GM21825 (cell line): ENCODE measurements at regions not wholly inside any gene's neighbourhood (a gene's known extent, or its start where the extent isn't known, plus 50 kb on each side); places are given as distances from the start of the nearest gene placed in this dataset.
"Not testable (repeated sequence)": the region's sequence is repeated elsewhere in the genome, so short reads cannot be mapped to it uniquely, and the experiment has no call there.

Experiments used
- ATAC-seq: cut with Tn5 transposase; IDR thresholded peaks from one replicate; pipeline ENCODE4 v1.9.1; 2021; ENCODE audit warnings: mild to moderate bottlenecking, moderate library complexity; ENCODE audit not compliant: unreplicated experiment

- no peak for ATAC-seq
Measured at GRCh38 chr7:96826089-96826488, 116.4 kb upstream of the SEM1 start.

- no peak for ATAC-seq
Measured at GRCh38 chr7:96827701-96828100, 118.1 kb upstream of the SEM1 start.

DNA sequence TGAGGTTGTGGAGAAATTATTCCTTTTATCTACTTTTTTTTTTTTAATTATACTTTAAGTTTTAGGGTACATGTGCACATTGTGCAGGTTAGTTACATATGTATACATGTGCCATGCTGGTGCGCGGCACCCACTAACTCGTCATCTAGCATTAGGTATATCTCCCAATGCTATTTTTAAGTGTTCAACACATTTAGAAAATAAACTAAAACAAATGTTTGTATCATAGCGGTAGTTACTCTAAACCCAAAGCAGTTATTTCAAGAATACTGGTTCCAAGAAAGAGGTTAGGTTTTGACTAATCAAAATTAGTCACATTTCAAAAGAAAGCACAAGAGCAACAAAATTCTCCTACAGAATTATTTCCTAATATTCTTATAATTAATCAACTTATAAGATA, 119.5 kb upstream of the SEM1 start:
- ATAC-seq = not testable (repeated sequence)

DNA sequence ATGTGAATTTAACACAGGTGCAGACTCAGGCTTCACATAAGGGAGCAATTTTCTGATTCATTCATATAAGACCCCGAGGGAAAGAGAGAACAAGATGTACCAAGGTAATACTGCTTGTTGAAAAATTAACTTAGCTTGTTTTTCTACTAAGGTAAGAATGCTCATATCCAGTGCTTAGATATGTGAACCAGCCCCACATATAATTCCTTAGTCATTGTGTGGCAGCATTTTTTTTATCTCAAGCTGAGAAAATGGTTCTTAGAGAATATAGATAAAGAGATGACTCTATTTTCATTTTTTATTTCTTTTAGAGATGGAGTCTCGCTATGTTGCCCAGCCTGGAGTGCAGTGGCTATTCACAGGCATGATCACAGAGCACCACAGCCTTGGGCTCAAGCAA, 121.8 kb upstream of the SEM1 start:
- ATAC-seq = no peak

- ATAC-seq = no peak
Measured at GRCh38 chr7:96832092-96832662, 122.5 kb upstream of the SEM1 start.

DNA sequence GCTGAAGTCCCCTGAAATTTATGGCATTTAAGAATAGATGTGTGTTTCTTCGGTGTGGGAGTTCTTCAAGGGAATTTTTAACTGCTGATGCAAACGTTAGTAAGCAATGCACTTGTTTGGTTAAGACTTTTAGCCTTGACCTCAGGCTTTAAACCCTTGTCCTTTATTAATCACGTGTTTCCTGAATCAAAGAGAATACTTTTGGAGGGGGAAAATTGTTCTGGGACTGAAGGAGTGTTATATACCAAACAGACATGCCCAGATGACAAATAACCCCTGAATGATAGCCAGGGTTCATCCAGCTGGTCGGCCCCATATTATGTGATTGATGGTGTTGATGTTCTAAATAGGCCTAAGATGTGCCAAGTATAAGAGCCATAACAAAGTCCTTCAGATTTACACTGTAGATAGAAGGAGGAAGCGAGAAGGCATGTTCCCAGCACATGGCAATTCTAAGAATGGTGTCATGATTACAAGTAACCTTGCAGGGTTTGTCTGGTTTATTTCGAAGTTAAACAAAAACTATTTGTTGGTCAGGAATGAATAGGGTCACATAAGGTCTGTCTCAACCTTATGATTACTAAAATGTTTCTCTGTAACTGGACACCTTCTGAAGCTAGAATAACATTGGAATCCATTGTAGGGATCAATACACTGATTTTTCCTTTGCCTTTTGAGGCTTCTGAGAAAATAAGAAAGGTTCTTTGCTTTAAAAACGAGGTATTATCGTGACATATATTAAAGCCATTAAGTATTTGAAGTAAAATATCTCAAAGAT, 124.2 kb upstream of the SEM1 start:
- ATAC-seq = no peak

DNA sequence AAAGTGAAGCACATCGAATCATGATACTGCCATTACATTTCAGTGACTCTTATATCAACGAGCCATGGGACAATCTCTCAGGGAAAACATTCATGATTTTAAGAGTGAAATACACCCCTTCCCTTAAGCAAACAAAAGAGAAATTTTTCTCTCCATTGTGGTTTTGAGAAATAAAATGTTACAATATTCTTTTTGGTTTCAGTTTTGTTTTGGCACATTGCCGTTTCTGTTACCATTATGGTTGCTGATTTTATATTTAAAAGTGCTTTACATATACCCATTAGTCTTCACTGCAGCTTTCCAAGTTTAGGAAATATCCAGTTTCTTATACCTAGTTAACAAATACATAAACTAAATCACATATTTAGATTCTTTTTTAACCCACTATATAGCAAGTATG, 126.8 kb upstream of the SEM1 start:
- ATAC-seq = no peak

- ATAC-seq = peak; percentile 98
Measured at GRCh38 chr7:96837593-96837992, 127.9 kb upstream of the SEM1 start.

- no peak for ATAC-seq
Measured at GRCh38 chr7:96838481-96838880, 128.8 kb upstream of the SEM1 start.

DNA sequence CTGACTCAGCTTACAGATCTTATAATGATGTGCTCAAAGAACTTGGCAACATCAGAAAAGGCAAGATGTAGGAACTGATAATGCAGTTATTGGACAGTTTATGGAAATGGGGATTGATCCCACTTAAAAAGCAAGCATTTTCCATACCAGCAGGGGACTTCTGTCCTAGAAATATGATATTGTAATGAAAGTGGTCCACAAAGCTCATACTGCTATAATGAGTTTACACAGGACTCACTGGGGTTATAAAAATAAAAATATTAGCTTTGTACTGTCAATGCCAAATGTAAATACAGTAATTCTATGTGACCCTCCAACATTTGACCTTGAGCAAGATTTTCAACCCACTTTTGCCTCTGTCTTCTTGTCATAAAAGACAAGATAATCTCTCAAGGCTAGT, 145.5 kb upstream of the SEM1 start:
- no peak for ATAC-seq

GRCh38 chr7:96855691-96856090, 146.0 kb upstream of the SEM1 start:
- ATAC-seq = no peak

GRCh38 chr7:96869538-96869937, 135.8 kb upstream of the DLX6 start:
- ATAC-seq = no peak

GRCh38 chr7:96870185-96870584, 135.2 kb upstream of the DLX6 start:
- no peak for ATAC-seq

DNA sequence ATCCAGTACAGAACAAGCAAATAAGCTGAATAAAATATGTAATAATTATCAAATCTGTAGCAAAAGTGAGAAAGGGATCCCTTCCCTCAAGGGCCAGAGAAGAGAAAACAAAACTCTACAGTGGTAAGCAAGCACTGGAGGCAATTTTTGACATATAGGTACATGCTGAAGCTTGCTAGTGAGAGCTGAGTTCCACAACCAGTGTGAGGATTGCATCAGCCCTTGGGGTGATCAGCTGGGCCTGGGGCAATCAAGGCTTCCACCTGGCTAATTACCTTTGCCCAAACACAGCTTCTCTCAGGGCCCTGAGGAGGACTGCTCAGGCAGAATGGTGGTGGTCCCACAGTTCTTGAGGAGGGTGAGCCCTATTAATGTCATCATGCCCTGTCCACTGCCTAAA, 134.4 kb upstream of the DLX6 start:
- no peak for ATAC-seq

DNA sequence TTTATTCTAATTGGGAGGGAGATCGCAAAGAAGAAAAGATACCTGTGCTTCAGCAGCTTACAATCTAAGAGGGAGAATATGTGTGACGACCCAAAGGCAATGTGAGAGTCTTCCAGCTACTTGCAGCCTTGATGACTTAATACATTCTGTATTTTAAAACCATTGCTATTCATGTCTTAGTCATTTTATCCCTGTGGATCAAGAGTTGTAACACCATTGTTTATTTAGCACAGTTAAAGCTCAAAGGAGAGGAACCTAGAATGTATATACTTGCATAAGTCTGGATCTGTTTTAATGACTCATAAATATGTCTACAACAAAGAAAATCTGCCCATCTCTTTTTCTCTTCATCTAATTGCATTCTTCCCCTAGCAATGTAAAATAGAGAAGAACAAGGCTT, 117.9 kb upstream of the DLX6 start:
- ATAC-seq = no peak

DNA sequence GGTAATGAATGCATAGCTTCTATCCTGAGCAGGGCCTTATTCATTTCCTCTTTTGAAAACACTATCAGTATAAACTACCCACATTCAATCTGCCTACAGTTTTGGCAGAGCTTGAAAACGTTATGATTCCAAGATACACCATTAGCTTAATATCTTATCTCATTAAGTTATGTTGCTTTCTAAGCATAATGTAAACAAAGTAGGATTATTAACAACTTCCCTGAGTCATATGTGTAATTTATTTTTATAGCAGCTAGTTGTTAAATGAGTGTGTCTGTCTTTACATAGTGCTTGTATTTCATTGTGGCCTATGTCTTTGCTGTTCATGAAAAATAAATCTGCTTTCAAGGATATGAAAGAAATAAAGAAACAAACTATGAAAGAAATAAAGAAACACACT, 106.2 kb upstream of the DLX6 start:
- no peak for ATAC-seq

- no peak for ATAC-seq
Measured at GRCh38 chr7:96901822-96902445, 103.4 kb upstream of the DLX6 start.

DNA sequence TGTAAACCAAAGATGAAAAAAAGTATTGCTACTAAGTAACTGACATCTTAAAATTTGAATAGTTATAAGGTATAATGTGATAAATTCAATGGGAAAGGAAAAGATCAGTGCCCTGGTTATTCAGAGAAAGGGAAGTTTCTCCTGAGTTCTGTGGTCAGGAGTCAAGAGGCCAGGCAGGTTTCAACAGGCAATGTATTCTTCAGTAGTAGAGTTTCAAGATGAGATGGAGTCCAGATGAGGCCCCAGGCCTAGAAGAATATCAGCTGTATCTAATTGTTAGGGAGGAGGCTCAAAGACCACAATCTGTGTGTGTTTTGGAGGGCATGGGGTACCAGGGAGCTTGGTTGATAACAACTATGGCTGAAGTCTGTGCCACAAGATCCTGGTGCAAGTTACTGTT, 101.4 kb upstream of the DLX6 start:
- ATAC-seq = no peak

DNA sequence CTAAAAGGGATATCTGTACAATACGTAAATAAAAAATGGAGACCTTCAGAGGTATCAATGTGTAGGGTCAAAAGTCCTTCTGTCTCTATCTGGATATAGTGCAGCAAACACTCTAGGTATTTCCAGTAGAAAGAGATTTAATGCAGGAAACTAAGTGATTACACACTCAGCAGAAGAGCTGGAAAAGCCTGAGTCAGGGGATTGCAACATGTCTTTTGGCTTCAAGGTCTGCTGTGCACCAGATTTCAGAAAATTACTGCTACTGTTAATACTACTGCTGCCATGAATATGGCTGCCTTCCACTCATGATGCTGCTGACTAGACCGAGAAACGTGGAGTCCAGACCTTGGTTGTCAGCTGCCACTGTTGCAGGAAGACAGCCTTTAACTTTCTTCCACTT, 94.9 kb upstream of the DLX6 start:
- no peak for ATAC-seq

- ATAC-seq = no peak
Measured at GRCh38 chr7:96915029-96915428, 90.3 kb upstream of the DLX6 start.

DNA sequence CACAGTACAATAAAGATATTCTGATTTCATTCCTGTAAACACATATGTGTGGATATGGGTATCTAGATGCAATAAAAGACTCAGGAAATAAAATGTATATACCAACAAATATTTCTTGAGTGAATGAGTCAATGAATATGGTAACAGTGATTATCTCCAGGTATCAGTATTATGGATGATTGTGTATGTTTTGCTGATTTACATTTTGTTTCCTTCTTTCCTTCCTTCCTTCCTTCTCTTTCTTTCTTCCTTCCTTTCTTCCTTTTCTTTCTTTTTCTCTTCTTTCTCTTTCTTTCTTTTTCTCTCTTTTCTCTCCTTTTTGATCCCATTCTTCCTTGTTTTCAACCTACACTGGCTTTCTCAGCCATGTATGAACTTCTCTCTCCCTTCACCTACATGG, 85.3 kb upstream of the DLX6 start:
- no peak for ATAC-seq

DNA sequence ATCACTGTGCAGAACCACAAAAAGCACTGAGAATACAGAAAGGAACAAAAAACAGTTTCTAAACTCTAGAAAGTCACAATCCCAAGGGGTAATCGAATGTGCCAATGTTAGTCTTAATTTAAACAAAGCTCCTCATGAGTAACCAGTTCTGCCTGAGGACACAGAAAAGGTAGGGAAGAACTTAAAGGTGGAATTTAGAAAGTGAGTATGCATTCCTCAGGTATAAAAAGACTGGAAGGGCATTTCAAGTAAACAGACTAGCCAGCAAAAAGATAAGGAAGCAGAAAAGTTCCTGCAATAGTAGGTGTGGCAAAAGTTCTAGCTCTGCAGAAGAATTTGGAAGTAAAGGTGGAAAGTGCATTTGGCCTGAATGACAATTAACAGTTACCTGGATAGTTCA, 84.6 kb upstream of the DLX6 start:
- ATAC-seq = no peak
